GM21447 (cell line): ENCODE measurements at regions not wholly inside any gene's neighbourhood (a gene's known extent, or its start where the extent isn't known, plus 50 kb on each side); places are given as distances from the start of the nearest gene placed in this dataset.
"Not testable (repeated sequence)": the region's sequence is repeated elsewhere in the genome, so short reads cannot be mapped to it uniquely, and the experiment has no call there.

Experiments used
- ATAC-seq: cut with Tn5 transposase; IDR thresholded peaks from one replicate; pipeline ENCODE4 v1.9.1; 2021; ENCODE audit not compliant: unreplicated experiment

DNA sequence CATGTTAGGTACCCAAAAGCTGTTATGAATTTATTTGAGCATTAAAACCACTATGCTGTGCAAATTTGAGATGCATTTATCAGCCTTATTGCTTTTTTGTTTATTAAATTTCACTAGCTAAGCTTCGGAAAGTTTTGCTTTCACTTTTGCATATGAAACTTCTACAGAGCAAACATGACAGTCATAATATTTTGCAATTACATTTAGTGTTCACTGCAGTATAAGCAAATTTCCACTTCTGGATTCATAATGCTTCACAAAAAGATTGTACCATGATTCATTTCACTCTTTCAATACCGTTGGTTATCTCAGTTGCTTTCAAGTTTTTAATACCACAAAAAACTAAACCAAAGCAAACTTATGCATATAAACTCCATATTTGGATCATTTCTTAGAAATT is 228.7 kb upstream of the SLC8A1 start:
- peak; percentile 61 for ATAC-seq

GRCh38 chr2:40690036-40690435 is 238.1 kb upstream of the SLC8A1 start:
- ATAC-seq, result no peak

DNA sequence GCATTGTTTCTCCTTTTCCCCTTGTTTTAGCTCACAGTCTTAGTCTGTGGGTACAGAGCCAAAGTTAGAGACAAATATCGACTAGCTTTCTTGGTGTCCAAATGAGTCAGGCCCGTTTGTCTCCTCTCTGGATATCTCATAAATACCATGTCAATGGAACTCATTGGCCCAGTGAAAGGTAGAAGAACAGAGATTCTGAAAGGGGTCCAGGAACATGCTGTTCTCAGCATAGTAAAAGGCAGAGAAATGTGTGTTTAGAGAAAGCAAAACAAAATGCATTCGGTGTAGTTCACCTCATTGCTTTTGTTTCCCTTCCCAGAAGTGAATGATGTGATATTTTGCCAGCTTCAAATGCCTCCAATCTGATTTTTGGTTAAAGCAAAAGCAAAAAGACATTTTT is 238.6 kb upstream of the SLC8A1 start:
- no peak for ATAC-seq

GRCh38 chr2:40700231-40700954 is 248.5 kb upstream of the SLC8A1 start:
- no peak for ATAC-seq

GRCh38 chr2:40712197-40712894 is 260.5 kb upstream of the SLC8A1 start:
- ATAC-seq, result not testable (repeated sequence)

DNA sequence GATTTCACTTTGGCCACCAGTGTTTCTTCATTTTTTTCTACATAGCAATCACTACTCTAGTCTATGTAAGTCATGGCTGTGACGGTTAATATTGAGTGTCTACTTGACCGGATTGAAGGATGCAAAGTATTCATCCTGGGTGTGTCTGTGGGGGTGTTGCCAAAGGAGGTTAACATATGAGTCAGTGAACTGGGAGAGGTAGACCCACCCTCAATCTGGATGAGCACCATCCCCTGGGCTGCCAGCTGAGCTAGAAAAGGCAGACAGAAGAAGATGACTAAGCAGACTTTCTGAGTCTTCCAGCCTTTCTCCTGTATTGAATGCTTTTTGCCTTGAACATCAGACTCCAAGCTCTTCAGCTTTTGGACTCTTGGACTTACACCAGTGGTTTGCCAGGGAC is 265.0 kb upstream of the SLC8A1 start:
- no peak for ATAC-seq

DNA sequence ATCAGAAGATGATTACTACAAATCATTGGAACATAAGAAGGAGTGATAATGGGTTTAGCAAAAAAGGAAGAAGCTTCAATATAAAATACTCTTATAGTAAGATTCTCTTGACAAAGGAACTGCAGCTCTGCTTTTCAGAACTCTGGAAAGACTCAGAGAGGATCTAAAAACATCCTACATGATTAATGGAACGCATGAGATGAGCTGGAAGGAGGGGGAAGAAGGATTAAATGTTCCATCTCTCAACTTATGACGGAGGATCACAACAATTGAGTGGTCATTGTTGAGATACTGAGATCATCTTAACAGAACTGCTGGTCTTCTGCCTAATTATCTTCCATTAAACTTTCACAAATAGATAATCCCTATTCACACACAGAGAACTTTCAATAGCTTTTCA is 267.5 kb upstream of the SLC8A1 start:
- no peak for ATAC-seq

- no peak for ATAC-seq
These were observed 269.7 kb upstream of the SLC8A1 start for GRCh38 chr2:40721595-40721994.

- ATAC-seq, result no peak
These were observed 271.3 kb upstream of the SLC8A1 start for GRCh38 chr2:40723194-40723593.

- no peak for ATAC-seq
These were observed 273.1 kb upstream of the SLC8A1 start for GRCh38 chr2:40725040-40725439.

- ATAC-seq, result no peak
These were observed 274.1 kb upstream of the SLC8A1 start for GRCh38 chr2:40725950-40726349.

DNA sequence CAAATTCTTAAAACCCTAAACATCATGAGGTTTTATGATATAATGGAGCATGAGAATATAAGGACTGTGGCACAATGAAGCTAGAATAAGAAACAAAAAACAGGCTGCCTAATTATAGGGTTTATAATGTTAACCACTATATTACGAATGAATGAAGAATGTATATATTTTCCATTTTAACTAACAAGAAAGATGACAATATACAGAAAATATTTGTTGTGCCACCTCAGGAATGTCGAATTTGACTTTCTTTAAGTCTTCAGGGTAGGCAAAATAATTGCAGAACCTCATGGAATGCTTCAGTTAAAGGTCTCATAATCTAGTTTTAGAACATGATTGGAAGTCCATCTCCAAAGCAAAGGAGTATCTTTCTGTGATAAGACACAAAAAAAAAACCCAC is 282.9 kb upstream of the SLC8A1 start:
- no peak for ATAC-seq

GRCh38 chr2:40737180-40737579 is 285.3 kb upstream of the SLC8A1 start:
- no peak for ATAC-seq

GRCh38 chr2:40740419-40740818 is 288.5 kb upstream of the SLC8A1 start:
- ATAC-seq, result no peak

DNA sequence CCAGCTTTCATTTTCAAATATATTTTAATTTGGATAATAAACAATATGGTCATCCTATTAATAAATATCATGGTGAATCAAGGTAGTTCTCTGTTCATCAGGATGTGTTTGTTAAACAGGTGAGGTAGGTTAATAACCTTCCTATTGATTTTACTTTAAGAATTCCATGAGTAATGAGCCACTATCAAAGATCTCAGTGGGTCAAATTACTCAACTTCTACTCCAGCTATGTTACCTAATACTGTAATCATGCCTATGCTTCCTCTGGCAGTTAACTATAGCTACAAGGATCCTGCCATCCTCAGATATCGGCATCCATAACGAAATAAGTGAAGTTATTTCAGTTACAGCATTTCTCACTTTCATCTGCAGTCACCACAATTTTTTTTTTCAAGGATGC is 289.6 kb upstream of the SLC8A1 start:
- ATAC-seq, result no peak

- ATAC-seq, result no peak
These were observed 294.3 kb upstream of the SLC8A1 start for GRCh38 chr2:40746191-40746590.

GRCh38 chr2:40751981-40752380 is 300.1 kb upstream of the SLC8A1 start:
- no peak for ATAC-seq

DNA sequence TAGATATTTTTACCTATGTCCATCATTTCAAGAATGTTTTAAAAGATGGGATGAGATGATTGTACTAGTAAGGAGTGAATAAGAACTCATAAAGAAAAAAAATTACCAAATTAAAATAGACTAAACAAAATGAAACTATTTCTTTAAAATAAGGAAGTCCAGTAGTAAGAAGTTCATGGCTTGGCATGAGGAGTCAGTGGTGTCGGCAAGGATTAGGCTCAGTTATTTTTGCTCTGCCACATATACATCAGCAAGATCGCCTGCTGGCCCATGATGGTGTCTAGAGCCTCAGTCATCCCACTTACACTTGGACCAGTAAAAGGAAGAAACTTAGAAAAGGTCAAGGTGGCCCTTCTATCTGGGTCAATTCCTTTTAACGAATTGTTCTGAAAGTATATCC is 300.9 kb upstream of the SLC8A1 start:
- ATAC-seq, result no peak

- no peak for ATAC-seq
These were observed 303.0 kb upstream of the SLC8A1 start for GRCh38 chr2:40754912-40755311.

DNA sequence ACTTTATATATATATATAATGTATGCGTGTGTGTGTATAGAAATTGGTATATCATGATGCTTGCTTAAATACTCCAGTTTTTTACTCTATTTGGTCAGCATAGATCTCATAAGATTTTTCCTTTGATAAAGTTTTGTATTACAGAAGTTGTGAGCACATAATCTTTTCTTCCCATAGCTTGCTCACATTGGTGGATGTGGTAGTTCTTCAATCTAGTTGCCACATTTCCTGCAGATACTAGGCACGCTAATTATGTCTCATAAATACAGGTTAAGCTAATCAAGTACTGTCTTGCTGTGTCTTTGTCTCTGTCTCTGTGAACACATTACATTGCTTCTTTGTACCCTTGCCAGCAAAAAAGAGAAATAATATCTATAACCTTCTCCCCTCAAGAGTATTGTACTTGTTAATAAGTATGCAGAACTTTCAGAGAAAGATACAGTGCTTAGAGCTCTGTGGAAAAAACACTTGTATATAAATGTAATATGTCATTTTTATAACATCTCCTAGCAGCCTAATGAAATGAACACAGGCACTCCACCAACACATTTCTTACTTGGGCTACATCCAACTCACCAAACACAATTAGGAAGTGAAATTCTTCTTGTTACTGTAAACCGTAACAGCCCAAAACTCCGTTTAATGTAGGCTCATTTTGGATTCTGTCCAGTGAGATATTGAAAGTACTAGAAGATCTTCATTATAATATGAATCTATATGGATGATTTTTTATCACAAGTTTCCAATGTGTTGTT is 306.7 kb upstream of the SLC8A1 start:
- ATAC-seq, result no peak

DNA sequence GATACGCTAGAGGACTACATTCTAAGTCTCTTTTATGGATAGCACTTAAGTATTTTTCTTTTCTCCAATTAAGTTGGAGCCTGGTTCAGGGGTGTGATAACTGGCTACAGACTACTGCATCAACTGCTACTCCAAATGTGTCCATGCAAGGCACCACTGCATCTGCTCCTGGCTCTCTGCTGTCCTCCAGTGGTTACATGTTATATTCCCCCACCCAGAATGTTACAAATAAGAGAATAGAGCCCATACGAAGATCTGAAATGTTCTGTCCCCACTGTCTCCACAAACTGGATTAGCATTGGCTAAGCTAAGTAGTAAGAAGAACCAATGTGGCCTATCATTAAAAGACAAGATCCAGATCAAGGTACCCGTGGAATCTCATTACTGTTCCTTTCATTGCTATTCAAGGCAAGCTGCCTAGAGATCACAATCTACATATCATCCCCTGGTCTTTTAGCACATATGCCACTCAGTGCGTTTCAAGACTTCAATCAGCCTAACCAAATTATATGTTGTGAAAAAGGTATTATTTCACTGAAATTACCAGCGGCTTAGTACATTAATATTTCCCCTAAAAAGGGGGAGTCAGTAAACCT is 308.3 kb upstream of the SLC8A1 start:
- no peak for ATAC-seq

- no peak for ATAC-seq
These were observed 321.4 kb upstream of the SLC8A1 start for GRCh38 chr2:40773291-40773690.
